Motor neuron (in vitro differentiated cells): ENCODE measurements at regions not wholly inside any gene's neighbourhood (a gene's known extent, or its start where the extent isn't known, plus 50 kb on each side); places are given as distances from the start of the nearest gene placed in this dataset.

Experiments
- ATAC-seq, 8 experiments: fragments of 200-7000 bp; cut with Tn5 transposase; replicated peaks in 6 of 8; 2 replicates each; pipeline ENCODE4 v1.8.0; 2021; ENCODE audit warnings: mild to moderate bottlenecking in 8 of 8, moderate library complexity in 8 of 8
- H3K27ac ChIP-seq, 2 donors: fragments of 250-450 bp; sonication (Bioruptor Pico); 2 replicates each; pipeline ENCODE4 v1.9.0; 2021; ENCODE audit warnings: antibody characterized with exemption in 2 of 2, mild to moderate bottlenecking in 2 of 2, moderate library complexity in 1 of 2
- H3K4me1 ChIP-seq, 2 donors: fragments of 250-450 bp; sonication (Bioruptor Pico); replicated peaks in 1 of 2; 2 replicates each; pipeline ENCODE4 v1.6.1; 2021; ENCODE audit warnings: antibody characterized with exemption in 2 of 2, mild to moderate bottlenecking in 2 of 2, moderate library complexity in 1 of 2
- H3K4me3 ChIP-seq, 5 donors: fragments of 250-450 bp; sonication (Bioruptor Pico); 2 replicates each; pipeline ENCODE4 v1.9.0; 2021; ENCODE audit warnings: antibody characterized with exemption in 5 of 5, mild to moderate bottlenecking in 5 of 5, moderate library complexity in 4 of 5
- WGBS, 10 experiments: fragments of 450-650 bp; shearing (Covaris generic); methylation state at CpG; one replicate each; pipeline ENCODE4 v1.0.0; 2022; 5-methylcytosine and 5-hydroxymethylcytosine counted together
- in situ Hi-C, 9 experiments: fragments of 400-800 bp; cut with MboI; loops; one replicate each; pipeline ENCODE4 v1.15.0; 2021; ENCODE audit warnings: low sequenced_read_pairs in 9 of 9, low pct_unique_long_range_greater_than_20kb in 2 of 9; ENCODE audit not compliant: unreplicated experiment in 9 of 9

DNA sequence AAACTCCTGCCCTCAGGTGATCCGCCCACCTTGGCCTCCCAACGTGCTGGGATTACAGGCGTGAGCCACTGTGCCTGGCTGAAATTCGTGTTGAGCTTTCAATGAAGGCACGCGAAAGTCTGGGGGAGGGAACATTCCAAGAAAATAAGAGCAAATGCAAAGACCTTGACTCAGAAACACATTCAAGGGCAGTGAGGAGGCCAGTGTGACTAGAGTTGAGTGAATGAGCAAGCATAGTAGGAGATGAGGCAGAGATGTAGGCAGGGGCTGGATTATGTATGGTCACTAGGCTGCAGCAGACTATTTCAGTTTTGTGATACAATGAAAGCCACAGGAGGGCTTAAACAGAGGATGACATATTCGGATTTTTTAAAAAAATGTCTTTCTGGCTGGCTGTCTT lies 67.0 kb downstream of the SCN11A start:
- ATAC-seq, result no peak
- no peaks in the 10 kb centered on the region for H3K4me1 ChIP-seq
- H3K4me3 ChIP-seq, result no peak overlapping the region
- WGBS, 10 experiments, result 0 to 89% (median 52%) methylated on average over 1 to 5 of the region's 7 CpGs; no CpG with 5 or more reads in 2 of the 10 experiments
- in situ Hi-C loops, result loop anchor here in 1 of 9 experiments (25.0 kb wide), 2 partner anchors 247 to 472 kb away; no protein-coding TSS in a partner anchor
- no peak overlapping the region for H3K27ac ChIP-seq

DNA sequence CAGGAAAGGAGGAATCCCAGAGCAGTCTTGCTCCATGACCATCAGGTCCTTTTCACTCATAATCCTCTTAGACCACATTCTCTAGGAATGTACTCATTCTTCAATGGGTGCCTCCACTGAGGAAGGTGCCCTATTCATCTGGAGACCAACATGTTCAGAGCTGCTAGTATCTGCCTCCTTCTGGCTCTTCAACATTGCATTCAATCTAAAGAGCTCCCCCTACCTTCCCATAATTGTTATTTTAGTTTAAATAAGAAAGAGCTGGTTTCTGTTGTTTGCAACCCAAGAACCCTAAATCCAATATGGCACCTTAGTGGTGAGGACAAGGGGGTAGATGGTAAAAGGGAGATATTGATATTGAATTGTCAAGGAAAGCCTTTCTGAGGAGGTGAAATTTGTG lies 67.6 kb downstream of the SCN11A start:
- no peak overlapping the region for H3K4me3 ChIP-seq
- no peaks in the 10 kb centered on the region for H3K4me1 ChIP-seq
- ATAC-seq, result no peak
- in situ Hi-C loops, result loop anchor here in 1 of 9 experiments (25.0 kb wide), 2 partner anchors 247 to 472 kb away; no protein-coding TSS in a partner anchor
- H3K27ac ChIP-seq, result no peak overlapping the region

DNA sequence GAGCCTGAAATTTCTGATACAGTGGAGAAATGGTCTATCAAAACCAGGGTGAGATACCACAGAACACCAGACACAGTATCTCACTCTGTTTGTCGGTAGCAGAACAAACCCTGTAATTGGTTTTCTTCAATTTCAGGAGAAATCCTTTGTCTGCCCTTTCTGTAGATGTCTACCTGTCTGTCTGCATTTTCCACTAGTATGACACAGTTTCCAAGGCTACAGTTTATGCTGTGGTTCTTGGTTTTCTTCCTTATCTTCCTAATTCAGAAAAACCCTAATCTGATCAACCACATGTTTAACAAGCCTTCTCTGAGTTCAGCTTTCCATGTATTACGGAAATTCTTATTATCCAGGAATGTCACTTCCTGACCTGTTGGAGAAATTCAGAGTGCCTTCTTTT lies 70.8 kb downstream of the SCN11A start:
- ATAC-seq, result no peak
- no peak overlapping the region for H3K27ac ChIP-seq
- no peaks in the 10 kb centered on the region for H3K4me1 ChIP-seq
- 14 to 100% (median 89%) methylated on average over 1 to 2 of the region's 2 CpGs; no CpG with 5 or more reads in 3 of the 10 experiments for WGBS, 10 experiments
- in situ Hi-C loops, result loop anchor here in 1 of 9 experiments (25.0 kb wide), 2 partner anchors 244 to 469 kb away; no protein-coding TSS in a partner anchor
- no peak overlapping the region for H3K4me3 ChIP-seq

DNA sequence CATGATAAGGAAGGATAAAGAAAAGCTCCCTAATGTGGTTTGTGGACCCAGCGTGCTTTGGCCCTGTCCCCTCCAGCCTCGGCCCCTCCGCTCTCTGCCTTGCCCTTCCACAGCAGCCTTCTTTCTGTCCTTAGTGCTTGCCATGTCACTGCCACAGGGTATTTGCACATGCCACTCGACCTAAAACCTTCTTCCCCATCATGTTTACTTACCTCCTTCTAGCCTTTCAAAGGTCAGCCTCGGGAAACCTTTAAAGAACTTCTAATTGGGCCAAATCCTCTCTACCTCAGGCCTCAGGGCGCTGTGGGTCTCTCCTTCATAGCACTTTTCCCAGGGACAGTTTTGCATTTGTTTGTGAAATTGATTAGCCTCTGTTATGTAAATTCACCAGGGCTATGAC lies 73.0 kb downstream of the SCN11A start:
- H3K27ac ChIP-seq, result no peak overlapping the region
- no peak overlapping the region for H3K4me3 ChIP-seq
- H3K4me1 ChIP-seq, result no peaks in the 10 kb centered on the region
- in situ Hi-C loops, result loop anchor here in 1 of 9 experiments (25.0 kb wide), 2 partner anchors 241 to 466 kb away; no protein-coding TSS in a partner anchor
- ATAC-seq, result peak in 1 of 8 experiments; percentile 27
- WGBS, 10 experiments, result 0 to 80% (median 50%) methylated on average over 1 to 6 of the region's 6 CpGs; no CpG with 5 or more reads in 1 of the 10 experiments

DNA sequence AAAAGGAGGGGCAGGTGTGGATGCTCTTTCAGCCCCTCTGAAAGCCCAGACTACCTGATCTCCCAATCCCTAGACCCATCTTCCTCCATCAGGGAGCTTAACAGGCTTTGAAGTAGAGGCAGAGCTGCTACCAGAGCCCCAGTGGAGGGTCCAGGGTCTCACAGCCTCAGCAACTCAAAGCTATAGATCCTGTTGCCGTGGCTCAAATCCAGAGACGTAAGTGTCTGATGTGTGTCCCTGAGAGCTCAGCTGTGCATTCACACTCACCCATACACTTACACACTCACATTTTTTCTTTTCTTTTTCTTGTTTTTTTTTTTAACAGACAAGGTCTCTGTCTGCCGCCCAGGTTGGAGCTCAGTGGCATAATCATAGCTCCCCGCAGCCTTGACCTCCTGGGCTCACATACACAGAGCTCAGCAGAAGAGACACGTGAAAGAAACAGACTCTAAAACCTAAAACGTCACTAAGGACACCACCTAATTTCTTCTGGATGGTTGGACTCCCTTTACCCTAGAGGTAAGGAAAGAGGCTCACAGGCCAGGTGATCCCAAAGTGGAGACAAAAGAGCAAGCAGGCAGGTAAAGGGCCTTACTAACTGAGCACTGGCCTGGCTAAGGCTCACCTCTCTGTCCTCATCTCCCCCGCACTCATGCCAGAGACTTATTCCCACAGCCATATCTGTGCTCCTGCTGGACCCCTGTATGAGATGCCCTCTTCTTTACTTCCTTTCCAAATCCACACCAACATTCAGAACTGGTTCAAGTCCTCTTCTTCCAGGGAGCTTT lies 80.7 kb downstream of the SCN11A start:
- ATAC-seq, result no peak
- 31 to 100% (median 85%) methylated on average over 1 to 6 of the region's 7 CpGs; no CpG with 5 or more reads in 1 of the 10 experiments for WGBS, 10 experiments
- H3K4me1 ChIP-seq, result no peaks in the 10 kb centered on the region
- H3K27ac ChIP-seq, result no peak overlapping the region
- in situ Hi-C loops, result no loop called here
- H3K4me3 ChIP-seq, result no peak overlapping the region

DNA sequence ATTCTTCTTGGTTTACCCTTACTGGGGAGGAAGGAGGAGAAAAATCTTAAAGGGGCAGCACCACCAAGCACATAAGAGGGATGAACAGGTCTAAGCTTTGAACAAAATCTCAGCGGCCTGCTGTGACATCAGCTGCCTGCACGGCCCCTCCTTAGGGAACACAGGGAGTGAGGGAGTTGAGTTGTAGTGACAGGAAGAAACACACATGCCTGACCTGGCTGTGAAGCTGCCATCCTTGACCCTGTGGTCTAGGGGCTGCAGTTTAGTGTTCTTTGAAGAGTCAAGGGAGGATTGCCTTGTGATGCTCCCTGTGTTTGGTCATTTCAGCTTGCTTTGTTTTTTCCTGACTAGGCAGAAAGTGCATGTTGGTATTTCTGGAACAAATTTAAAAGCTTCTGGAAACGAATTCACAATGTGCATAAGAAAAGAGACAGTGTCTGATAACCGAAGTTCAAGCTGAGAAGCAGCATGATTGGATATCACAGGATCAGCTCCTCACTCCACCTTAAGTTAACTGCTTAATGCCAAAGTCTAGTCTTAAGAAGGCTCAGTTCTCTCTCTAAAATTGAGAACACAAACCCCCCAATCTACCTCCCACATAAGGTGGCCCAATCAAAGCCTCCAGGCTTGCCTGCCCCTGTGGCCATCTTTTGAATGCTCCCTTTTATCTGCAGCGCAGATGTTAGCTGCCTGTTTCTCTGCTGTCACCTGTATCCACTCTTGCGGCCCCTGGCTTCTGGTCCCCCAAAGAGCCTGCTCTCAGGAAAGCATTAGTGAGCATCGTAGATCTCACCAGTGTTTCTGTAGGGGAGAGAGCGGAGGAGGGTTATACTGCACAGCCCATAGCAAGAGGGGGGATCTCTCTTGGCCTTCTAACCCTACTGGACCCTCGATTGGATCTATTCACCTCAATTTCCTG lies 82.2 kb downstream of the SCN11A start:
- 0 to 61% (median 31%) methylated on average over 3 to 9 of the region's 9 CpGs; no CpG with 5 or more reads in 3 of the 10 experiments for WGBS, 10 experiments
- Histone ChIP-seq H3K4me1 (no peaks in the 10 kb centered on the region), H3K4me3 (no peak overlapping the region), H3K27ac (no peak overlapping the region)
- in situ Hi-C loops, result no loop called here
- peak in 4 of 8 experiments; percentile 16 to 53 (median 40) for ATAC-seq

DNA sequence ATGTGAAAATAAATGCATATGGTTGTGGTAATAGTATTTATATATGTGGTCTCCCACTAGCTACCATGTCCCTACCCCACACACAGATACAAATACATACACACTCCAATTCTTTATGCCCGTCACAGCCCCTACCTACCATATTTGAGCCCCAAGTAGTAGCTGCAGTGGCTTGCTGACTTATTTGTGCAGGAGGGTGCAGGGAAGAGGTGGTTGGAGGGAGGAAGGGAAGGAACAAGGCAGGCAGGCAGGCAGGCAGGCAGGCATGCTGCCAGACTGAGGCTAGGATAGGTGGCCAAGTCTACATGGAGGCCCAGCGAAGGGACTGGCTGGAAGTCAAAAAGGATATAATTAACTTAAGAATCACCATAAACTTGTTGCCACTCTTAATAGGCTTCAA lies 82.9 kb downstream of the SCN11A start:
- Histone ChIP-seq H3K4me1 (no peaks in the 10 kb centered on the region), H3K27ac (no peak overlapping the region), H3K4me3 (no peak overlapping the region)
- WGBS, 10 experiments, result 42 to 100% (median 98%) methylated on average over 1 to 2 of the region's 2 CpGs; no CpG with 5 or more reads in 4 of the 10 experiments
- no peak for ATAC-seq
- in situ Hi-C loops, result no loop called here

DNA sequence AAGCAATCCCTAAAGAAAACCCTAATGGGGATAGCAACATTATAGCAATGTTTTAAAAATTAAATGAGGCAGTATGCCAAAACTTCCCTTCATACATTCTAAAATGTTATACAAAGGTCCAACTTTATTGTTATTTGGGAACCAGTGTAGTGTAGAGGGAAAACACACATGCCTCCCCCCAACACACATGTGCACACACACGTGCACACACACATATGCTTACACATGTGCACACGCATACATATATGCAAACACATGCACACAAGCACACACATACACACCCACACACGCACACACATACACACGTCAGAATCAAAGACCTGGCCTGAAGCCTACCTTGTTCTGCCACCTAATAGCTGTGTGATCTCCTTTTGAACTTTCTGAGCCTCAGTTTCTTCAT lies 83.3 kb downstream of the SCN11A start:
- Histone ChIP-seq H3K27ac (no peak overlapping the region), H3K4me1 (no peaks in the 10 kb centered on the region), H3K4me3 (no peak overlapping the region)
- WGBS, 10 experiments, result 19 to 100% (median 80%) methylated on average over 1 to 4 of the region's 4 CpGs; no CpG with 5 or more reads in 1 of the 10 experiments
- ATAC-seq, result no peak
- in situ Hi-C loops, result no loop called here

DNA sequence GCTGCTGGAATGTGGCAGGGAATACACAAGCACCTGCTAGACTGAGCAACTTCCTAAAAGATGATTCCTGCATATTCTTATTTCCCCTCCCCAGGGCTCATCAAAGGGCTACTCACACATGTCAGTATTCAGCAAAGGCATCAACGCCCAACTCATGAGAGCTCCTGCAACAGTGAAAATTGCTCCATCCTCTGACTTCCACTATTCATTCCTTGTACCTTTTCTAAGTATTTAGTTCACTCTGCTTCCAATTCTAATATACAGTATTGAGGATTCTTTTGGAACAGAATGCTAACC lies 84.1 kb downstream of the SCN11A start:
- 0 to 60% (median 33%) methylated on average over 1 of the region's 1 CpG; no CpG with 5 or more reads in 3 of the 10 experiments for WGBS, 10 experiments
- H3K27ac ChIP-seq, result no peak overlapping the region
- H3K4me3 ChIP-seq, result no peak overlapping the region
- in situ Hi-C loops, result no loop called here
- H3K4me1 ChIP-seq, result no peaks in the 10 kb centered on the region
- ATAC-seq, result peak in 2 of 8 experiments; percentile 24 to 51

DNA sequence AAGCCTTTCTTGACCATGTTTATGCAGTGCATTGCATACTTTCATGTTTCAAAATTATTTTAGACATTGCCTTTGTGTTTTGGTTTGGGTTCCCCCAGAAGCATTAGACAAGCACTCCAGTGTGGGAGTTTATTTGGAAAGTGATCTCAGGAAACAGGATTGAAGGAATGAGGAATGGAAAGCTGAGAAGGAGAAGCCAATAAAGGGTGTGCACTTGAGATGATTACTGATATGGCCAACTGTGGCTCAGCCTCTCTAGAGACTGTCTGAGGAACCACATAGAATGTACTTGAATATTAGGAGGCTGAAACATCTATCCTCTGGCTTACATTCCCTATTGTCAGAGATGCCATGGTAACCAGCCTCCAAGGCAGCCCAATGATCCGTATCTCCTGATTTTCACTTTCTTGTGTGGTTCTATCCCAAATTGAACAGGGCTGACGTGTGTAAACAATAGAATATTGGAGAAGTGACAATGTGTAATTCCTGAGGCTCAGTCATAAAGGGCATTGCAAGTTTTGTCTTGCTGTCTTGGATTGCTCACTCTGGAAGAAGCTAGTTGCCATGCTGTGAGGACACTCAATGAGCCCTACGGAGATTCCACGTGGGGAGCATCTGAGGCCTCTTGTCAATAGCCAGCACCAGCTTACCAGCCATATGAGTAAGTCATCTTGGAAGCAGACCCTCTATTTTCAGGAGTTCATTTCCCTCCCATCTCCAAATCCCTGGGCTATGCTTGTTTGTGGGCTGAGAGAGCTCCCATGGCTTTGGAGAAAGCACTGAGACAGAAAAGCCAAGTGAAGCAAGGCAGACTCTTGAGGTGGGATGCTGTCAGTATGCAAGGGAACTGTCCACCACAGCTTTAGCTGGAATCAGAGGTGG lies 84.7 kb downstream of the SCN11A start:
- no peak overlapping the region for H3K4me3 ChIP-seq
- in situ Hi-C loops, result no loop called here
- ATAC-seq, result no peak
- H3K27ac ChIP-seq, result no peak overlapping the region
- no peaks in the 10 kb centered on the region for H3K4me1 ChIP-seq
- WGBS, 10 experiments, result 0 to 86% (median 62%) methylated on average over 1 to 4 of the region's 4 CpGs; no CpG with 5 or more reads in 3 of the 10 experiments

DNA sequence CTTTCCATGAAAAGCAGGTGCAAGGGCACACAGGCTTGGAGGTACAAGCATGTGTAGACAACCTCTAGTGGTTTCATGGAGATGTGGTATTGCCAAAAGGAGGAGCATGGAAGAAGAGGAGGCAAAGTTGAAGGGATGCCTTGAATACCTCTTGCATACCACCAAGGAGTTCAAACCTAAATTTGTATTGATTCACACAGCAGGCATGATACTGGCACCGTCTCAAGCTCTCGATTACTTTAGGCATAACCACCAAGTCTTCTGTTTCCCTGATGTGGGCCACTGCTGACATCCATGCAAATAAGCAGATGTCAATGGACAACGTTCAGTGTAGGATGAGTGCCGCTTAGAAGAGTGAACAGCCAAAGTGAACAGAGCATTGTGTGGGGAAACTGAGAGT lies 87.1 kb downstream of the SCN11A start:
- ATAC-seq, result no peak
- 0 to 100% (median 76%) methylated on average over 1 to 4 of the region's 4 CpGs; no CpG with 5 or more reads in 2 of the 10 experiments for WGBS, 10 experiments
- H3K4me3 ChIP-seq, result no peak overlapping the region
- in situ Hi-C loops, result no loop called here
- H3K4me1 ChIP-seq, result no peaks in the 10 kb centered on the region
- no peak overlapping the region for H3K27ac ChIP-seq

DNA sequence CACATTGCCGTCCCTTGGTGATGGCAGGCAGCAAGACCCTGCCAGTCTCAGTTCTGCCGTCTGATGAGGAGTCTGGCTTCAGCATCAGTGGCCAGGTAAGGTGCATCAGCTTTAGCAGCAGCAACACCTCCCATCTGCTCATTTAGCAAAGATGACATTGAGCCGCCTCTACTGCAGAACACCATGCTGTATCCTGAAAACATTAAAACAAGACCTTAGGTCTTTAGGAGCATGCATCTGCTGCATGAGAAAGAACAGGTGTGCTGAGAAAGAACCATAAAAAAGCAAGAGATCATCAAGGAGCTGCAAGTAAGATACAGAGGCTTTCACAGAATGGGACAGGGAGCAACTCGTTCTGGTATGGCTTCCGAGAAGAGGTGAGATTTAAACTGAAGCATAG lies 87.5 kb downstream of the SCN11A start:
- no peak overlapping the region for H3K4me3 ChIP-seq
- no peaks in the 10 kb centered on the region for H3K4me1 ChIP-seq
- no peak for ATAC-seq
- no peak overlapping the region for H3K27ac ChIP-seq
- in situ Hi-C loops, result no loop called here
- WGBS, 10 experiments, result 79 to 100% (median 85%) methylated on average over 1 to 4 of the region's 5 CpGs; no CpG with 5 or more reads in 3 of the 10 experiments
